Mammary epithelial cell (primary cell): ENCODE measurements at regions not wholly inside any gene's neighbourhood (a gene's known extent, or its start where the extent isn't known, plus 50 kb on each side); places are given as distances from the start of the nearest gene placed in this dataset.

Experiments
- EZH2 ChIP-seq: IDR thresholded peaks from 2 replicates; pipeline ENCODE4 v1.6.1; 2012; ENCODE audit warnings: low read length, inconsistent platforms, borderline replicate concordance
- TF ChIP-seq, protein P1 (sequence below), 2 donors: IDR thresholded peaks in 1 of 2; conservative IDR thresholded peaks in 1 of 2; 2 replicates each; pipeline ENCODE4 v1.5.1; 2011 to 2012; ENCODE audit warnings: inconsistent platforms in 2 of 2, low read length in 2 of 2, mild to moderate bottlenecking in 2 of 2, control low read depth in 1 of 2, low read depth in 1 of 2; ENCODE audit not compliant: insufficient read depth in 1 of 2; ENCODE audit errors: extremely low read depth in 1 of 2

- TF ChIP-seq EZH2: no peak
- TF ChIP-seq, protein P1, sequence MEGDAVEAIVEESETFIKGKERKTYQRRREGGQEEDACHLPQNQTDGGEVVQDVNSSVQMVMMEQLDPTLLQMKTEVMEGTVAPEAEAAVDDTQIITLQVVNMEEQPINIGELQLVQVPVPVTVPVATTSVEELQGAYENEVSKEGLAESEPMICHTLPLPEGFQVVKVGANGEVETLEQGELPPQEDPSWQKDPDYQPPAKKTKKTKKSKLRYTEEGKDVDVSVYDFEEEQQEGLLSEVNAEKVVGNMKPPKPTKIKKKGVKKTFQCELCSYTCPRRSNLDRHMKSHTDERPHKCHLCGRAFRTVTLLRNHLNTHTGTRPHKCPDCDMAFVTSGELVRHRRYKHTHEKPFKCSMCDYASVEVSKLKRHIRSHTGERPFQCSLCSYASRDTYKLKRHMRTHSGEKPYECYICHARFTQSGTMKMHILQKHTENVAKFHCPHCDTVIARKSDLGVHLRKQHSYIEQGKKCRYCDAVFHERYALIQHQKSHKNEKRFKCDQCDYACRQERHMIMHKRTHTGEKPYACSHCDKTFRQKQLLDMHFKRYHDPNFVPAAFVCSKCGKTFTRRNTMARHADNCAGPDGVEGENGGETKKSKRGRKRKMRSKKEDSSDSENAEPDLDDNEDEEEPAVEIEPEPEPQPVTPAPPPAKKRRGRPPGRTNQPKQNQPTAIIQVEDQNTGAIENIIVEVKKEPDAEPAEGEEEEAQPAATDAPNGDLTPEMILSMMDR (conservative IDR thresholded peaks at IDR 0.05 in 1 of 2, IDR thresholded peaks at IDR 0.05 in 1 of 2; ENCODE audit: extremely low read depth in 1 of 2, insufficient read depth in 1 of 2, low read depth in 1 of 2, low read length in 2 of 2): no peak
Observed at GRCh38 chr15:70477750-70478250, 285.6 kb downstream of the UACA start.
